AG10803 (cell line): ENCODE measurements at regions not wholly inside any gene's neighbourhood (a gene's known extent, or its start where the extent isn't known, plus 50 kb on each side); places are given as distances from the start of the nearest gene placed in this dataset.

Experiments used
- DNase-seq: peaks from one replicate; pipeline ENCODE4 v3.0.0; 2010; ENCODE audit warnings: low read depth
- H3K4me3 ChIP-seq: 2 replicates; pipeline ENCODE4 v1.5.1; 2011; ENCODE audit warnings: mild to moderate bottlenecking, low read length, control low read depth
- CTCF ChIP-seq: conservative IDR thresholded peaks from 2 replicates; pipeline ENCODE4 v1.5.1; 2011; ENCODE audit warnings: mild to moderate bottlenecking, low read length, control low read depth, inconsistent platforms

GRCh38 chr10:78952686-78953085, 116.1 kb upstream of the ZMIZ1 start:
- H3K4me3 ChIP-seq: no peak overlapping the region
- TF ChIP-seq CTCF: peak; percentile 44
- peak; percentile 95 for DNase-seq

- TF ChIP-seq CTCF: no peak
- no peak overlapping the region for H3K4me3 ChIP-seq
- DNase-seq: peak; percentile 83
Observed at GRCh38 chr10:78953113-78953798, 115.5 kb upstream of the ZMIZ1 start.

- no peak for TF ChIP-seq CTCF
- no peak overlapping the region for H3K4me3 ChIP-seq
- DNase-seq: no peak
Observed at GRCh38 chr10:78953799-78954297, 114.9 kb upstream of the ZMIZ1 start.

GRCh38 chr10:78954689-78955088, 114.1 kb upstream of the ZMIZ1 start:
- no peak for TF ChIP-seq CTCF
- no peak overlapping the region for H3K4me3 ChIP-seq
- DNase-seq: no peak

- DNase-seq: no peak
- no peak overlapping the region for H3K4me3 ChIP-seq
- TF ChIP-seq CTCF: no peak
Observed at GRCh38 chr10:78955206-78955605, 113.6 kb upstream of the ZMIZ1 start.

GRCh38 chr10:78956391-78956790, 112.4 kb upstream of the ZMIZ1 start:
- DNase-seq: no peak
- no peak for TF ChIP-seq CTCF
- H3K4me3 ChIP-seq: no peak overlapping the region

GRCh38 chr10:78957471-78958039, 111.2 kb upstream of the ZMIZ1 start:
- no peak for DNase-seq
- H3K4me3 ChIP-seq: no peak overlapping the region
- no peak for TF ChIP-seq CTCF
